ENCODE measurements at regions not wholly inside any gene's neighbourhood (a gene's known extent, or its start where the extent isn't known, plus 50 kb on each side); places are given as distances from the start of the nearest gene placed in this dataset.

DNA sequence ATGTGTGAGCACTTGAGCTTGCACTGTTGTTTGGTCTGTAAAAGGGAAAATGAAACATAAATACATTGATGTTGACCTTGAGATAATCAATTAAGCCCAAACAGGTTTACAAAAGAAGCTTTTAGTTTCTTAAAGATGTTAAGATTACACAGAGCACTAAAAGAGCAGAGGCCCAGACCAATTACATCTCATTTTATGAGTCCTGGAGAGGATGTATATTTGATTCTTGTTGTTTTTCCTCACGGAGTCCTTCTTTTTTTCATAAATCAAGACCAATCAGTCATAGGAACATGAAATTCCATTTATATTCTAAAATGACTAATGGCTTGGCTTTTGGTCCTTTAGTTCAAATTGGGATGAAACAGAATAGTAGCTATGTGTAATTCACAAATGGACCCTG lies 249.7 kb upstream of the NPY start:
- TF ChIP-seq, protein P1, sequence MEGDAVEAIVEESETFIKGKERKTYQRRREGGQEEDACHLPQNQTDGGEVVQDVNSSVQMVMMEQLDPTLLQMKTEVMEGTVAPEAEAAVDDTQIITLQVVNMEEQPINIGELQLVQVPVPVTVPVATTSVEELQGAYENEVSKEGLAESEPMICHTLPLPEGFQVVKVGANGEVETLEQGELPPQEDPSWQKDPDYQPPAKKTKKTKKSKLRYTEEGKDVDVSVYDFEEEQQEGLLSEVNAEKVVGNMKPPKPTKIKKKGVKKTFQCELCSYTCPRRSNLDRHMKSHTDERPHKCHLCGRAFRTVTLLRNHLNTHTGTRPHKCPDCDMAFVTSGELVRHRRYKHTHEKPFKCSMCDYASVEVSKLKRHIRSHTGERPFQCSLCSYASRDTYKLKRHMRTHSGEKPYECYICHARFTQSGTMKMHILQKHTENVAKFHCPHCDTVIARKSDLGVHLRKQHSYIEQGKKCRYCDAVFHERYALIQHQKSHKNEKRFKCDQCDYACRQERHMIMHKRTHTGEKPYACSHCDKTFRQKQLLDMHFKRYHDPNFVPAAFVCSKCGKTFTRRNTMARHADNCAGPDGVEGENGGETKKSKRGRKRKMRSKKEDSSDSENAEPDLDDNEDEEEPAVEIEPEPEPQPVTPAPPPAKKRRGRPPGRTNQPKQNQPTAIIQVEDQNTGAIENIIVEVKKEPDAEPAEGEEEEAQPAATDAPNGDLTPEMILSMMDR (IDR thresholded peaks at IDR 0.05), result no peak
- TF ChIP-seq POLR2A (IDR thresholded peaks at IDR 0.05), result no peak
- no peak for TF ChIP-seq POLR2AphosphoS5 (IDR thresholded peaks at IDR 0.05)
- TF ChIP-seq EP300 (IDR thresholded peaks at IDR 0.05), result no peak
